Thymus (tissue), 11 donors: ENCODE measurements at regions not wholly inside any gene's neighbourhood (a gene's known extent, or its start where the extent isn't known, plus 50 kb on each side); places are given as distances from the start of the nearest gene placed in this dataset.

Experiments used
- DNase-seq, 9 donors: peaks; one replicate each; pipeline ENCODE4 v3.0.0-alpha.2; 2013; ENCODE audit warnings: low spot score in 9 of 9, low read depth in 6 of 9, missing footprints in 1 of 9
- H3K27ac ChIP-seq, 2 donors: one replicate each; pipeline ENCODE4 v1.5.1; 2013; ENCODE audit warnings: control low read depth in 1 of 2, low read depth in 1 of 2, low read length in 1 of 2, mild to moderate bottlenecking in 1 of 2, moderate library complexity in 1 of 2
- H3K27me3 ChIP-seq, 2 donors: one replicate each; pipeline ENCODE4 v1.5.1; 2013; ENCODE audit warnings: low read length in 1 of 2; ENCODE audit not compliant: control insufficient read depth in 2 of 2, insufficient read depth in 1 of 2
- H3K36me3 ChIP-seq, 2 donors: one replicate each; pipeline ENCODE4 v1.5.1; 2013; ENCODE audit warnings: low read length in 1 of 2, mild to moderate bottlenecking in 1 of 2, moderate library complexity in 1 of 2; ENCODE audit not compliant: control insufficient read depth in 2 of 2, insufficient read depth in 2 of 2
- H3K4me1 ChIP-seq, 2 donors: one replicate each; pipeline ENCODE4 v1.5.1; 2013; ENCODE audit warnings: low read length in 2 of 2; ENCODE audit not compliant: control insufficient read depth in 2 of 2, insufficient read depth in 2 of 2
- H3K4me3 ChIP-seq, 2 donors: one replicate each; pipeline ENCODE4 v1.5.1; 2013; ENCODE audit warnings: low read length in 2 of 2, control low read depth in 1 of 2, mild to moderate bottlenecking in 1 of 2
- H3K9me3 ChIP-seq, 2 donors: one replicate each; pipeline ENCODE4 v1.5.1; 2013; ENCODE audit warnings: low read length in 1 of 2, mild to moderate bottlenecking in 1 of 2; ENCODE audit not compliant: control insufficient read depth in 2 of 2, insufficient read depth in 1 of 2
- WGBS: extraction: QIAGEN DNeasy Blood & Tissue Kit; methylation state at CpG from one replicate; pipeline ENCODE4 v1.1.7; 2013; 5-methylcytosine and 5-hydroxymethylcytosine counted together
- donor health status: healthy.

- Histone ChIP-seq H3K9me3 (no peaks in the 10 kb centered on the region), H3K27ac (no peak overlapping the region), H3K4me3 (no peak overlapping the region), H3K36me3 (no peaks in the 10 kb centered on the region), H3K4me1 (no peaks in the 10 kb centered on the region), H3K27me3 (no peaks in the 10 kb centered on the region)
- no peak for DNase-seq
- WGBS: 39% methylated on average over 3 of the region's 3 CpGs
Measured at GRCh38 chr1:181308098-181308497, 175.2 kb upstream of the CACNA1E start.

- no peak overlapping the region for H3K27ac ChIP-seq
- no peaks in the 10 kb centered on the region for H3K9me3 ChIP-seq
- H3K4me1 ChIP-seq: no peaks in the 10 kb centered on the region
- 74% methylated on average over 2 of the region's 2 CpGs for WGBS
- no peak for DNase-seq
- H3K27me3 ChIP-seq: peaks cover 2 to 19% of the 10 kb centered on the region in 2 donors
- H3K4me3 ChIP-seq: no peak overlapping the region
- H3K36me3 ChIP-seq: no peaks in the 10 kb centered on the region
Measured at GRCh38 chr1:181310560-181310959, 172.8 kb upstream of the CACNA1E start.

GRCh38 chr1:181312946-181313345 lies 170.4 kb upstream of the CACNA1E start:
- H3K4me3 ChIP-seq: no peak overlapping the region
- H3K27ac ChIP-seq: no peak overlapping the region
- no peaks in the 10 kb centered on the region for H3K4me1 ChIP-seq
- no peaks in the 10 kb centered on the region for H3K9me3 ChIP-seq
- WGBS: 61% methylated on average over 4 of the region's 4 CpGs
- H3K27me3 ChIP-seq: peaks cover 16 to 42% of the 10 kb centered on the region in 2 donors
- H3K36me3 ChIP-seq: no peaks in the 10 kb centered on the region
- no peak for DNase-seq

GRCh38 chr1:181313466-181313865 lies 169.9 kb upstream of the CACNA1E start:
- 94% methylated on average over 2 of the region's 2 CpGs for WGBS
- Histone ChIP-seq H3K36me3 (no peaks in the 10 kb centered on the region), H3K4me3 (no peak overlapping the region), H3K4me1 (no peaks in the 10 kb centered on the region), H3K27ac (no peak overlapping the region), H3K9me3 (no peaks in the 10 kb centered on the region), H3K27me3 (peaks cover 21 to 47% of the 10 kb centered on the region in 2 donors)
- no peak for DNase-seq

- H3K27ac ChIP-seq: no peak overlapping the region
- peaks cover 27 to 52% of the 10 kb centered on the region in 2 donors for H3K27me3 ChIP-seq
- no peak overlapping the region for H3K4me3 ChIP-seq
- H3K4me1 ChIP-seq: no peaks in the 10 kb centered on the region
- no peak for DNase-seq
- no peaks in the 10 kb centered on the region for H3K9me3 ChIP-seq
- WGBS: 77% methylated on average over 3 of the region's 3 CpGs
- no peaks in the 10 kb centered on the region for H3K36me3 ChIP-seq
Measured at GRCh38 chr1:181314010-181314409, 169.3 kb upstream of the CACNA1E start.

DNA sequence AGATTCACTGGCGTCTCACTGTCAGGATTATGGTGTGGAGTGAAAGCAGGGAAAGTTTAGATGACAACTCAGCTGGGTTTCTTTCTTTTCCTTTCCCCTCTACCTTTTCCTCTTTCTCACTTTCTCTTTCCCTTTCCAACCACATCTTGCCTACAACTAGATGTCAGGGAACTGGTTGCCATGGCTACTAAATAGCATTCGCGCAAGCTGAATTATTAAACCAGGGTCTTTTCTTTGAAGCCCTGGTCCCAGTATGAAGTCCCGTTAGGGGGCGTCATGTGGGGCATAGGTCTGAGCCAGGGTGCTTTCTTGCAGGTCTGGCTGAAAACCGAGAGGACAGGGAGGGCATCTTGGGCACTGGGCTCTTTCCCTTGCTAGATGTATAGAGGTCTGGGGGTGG lies 168.4 kb upstream of the CACNA1E start:
- Histone ChIP-seq H3K4me1 (no peaks in the 10 kb centered on the region), H3K4me3 (no peak overlapping the region), H3K9me3 (no peaks in the 10 kb centered on the region), H3K27me3 (peaks cover 34 to 62% of the 10 kb centered on the region in 2 donors), H3K36me3 (no peaks in the 10 kb centered on the region), H3K27ac (no peak overlapping the region)
- DNase-seq: no peak
- WGBS: 32% methylated on average over 6 of the region's 6 CpGs

GRCh38 chr1:181317261-181317930 lies 165.9 kb upstream of the CACNA1E start:
- Histone ChIP-seq H3K27ac (no peak overlapping the region), H3K9me3 (no peaks in the 10 kb centered on the region), H3K27me3 (peaks cover 34 to 76% of the 10 kb centered on the region in 2 donors), H3K36me3 (no peaks in the 10 kb centered on the region), H3K4me1 (no peaks in the 10 kb centered on the region), H3K4me3 (no peak overlapping the region)
- no peak for DNase-seq
- WGBS: 4% methylated on average over 32 of the region's 32 CpGs

GRCh38 chr1:181318022-181318857 lies 165.1 kb upstream of the CACNA1E start:
- H3K36me3 ChIP-seq: no peaks in the 10 kb centered on the region
- no peaks in the 10 kb centered on the region for H3K9me3 ChIP-seq
- no peak overlapping the region for H3K27ac ChIP-seq
- 4% methylated on average over 59 of the region's 59 CpGs for WGBS
- no peaks in the 10 kb centered on the region for H3K4me1 ChIP-seq
- no peak overlapping the region for H3K4me3 ChIP-seq
- DNase-seq: no peak
- H3K27me3 ChIP-seq: peaks cover 34 to 76% of the 10 kb centered on the region in 2 donors

DNA sequence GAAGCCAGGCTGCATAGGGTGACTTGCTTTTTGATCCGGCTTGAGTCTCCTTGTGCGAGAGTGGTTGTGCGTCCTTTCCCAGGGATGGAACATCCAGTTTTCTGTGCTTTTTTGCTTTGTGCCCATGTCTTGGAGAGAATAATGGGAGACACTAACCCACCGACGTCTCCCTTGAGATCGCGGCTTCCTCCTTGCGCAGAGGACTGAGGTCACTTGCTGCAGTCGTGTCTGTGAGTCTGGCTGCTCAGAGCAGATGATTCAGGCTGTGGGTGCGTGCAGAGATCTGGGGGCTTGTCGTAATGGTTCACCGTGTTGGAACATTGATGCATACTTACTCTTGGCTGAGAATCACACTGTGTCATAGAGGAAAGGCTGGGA lies 164.5 kb upstream of the CACNA1E start:
- no peaks in the 10 kb centered on the region for H3K36me3 ChIP-seq
- H3K4me3 ChIP-seq: no peak overlapping the region
- no peaks in the 10 kb centered on the region for H3K9me3 ChIP-seq
- H3K4me1 ChIP-seq: no peaks in the 10 kb centered on the region
- H3K27me3 ChIP-seq: peaks cover 34 to 73% of the 10 kb centered on the region in 2 donors
- DNase-seq: no peak
- H3K27ac ChIP-seq: no peak overlapping the region
- WGBS: 10% methylated on average over 12 of the region's 12 CpGs
